Superior temporal gyrus (tissue), 1 donor: ENCODE measurements at regions not wholly inside any gene's neighbourhood (a gene's known extent, or its start where the extent isn't known, plus 50 kb on each side); places are given as distances from the start of the nearest gene placed in this dataset.
A peak's percentile ranks its signal among the peaks of the same experiment; 100 is the strongest.
"Not testable (repeated sequence)": the region's sequence is repeated elsewhere in the genome, so short reads cannot be mapped to it uniquely, and the experiment has no call there.

Experiments
- DNase-seq: peaks from one replicate; pipeline ENCODE4 v3.0.0-alpha.2; 2016; ENCODE audit errors: extremely low spot score

GRCh38 chrX:47302396-47302795 is 68.0 kb upstream of the ZNF157 start:
- no peak for DNase-seq

- DNase-seq = not testable (repeated sequence)
Observed at GRCh38 chrX:47306471-47307023, 63.8 kb upstream of the ZNF157 start.

- peak; percentile 20 for DNase-seq
Observed at GRCh38 chrX:47311932-47312774, 58.2 kb upstream of the ZNF157 start.

GRCh38 chrX:47313056-47313455 is 57.3 kb upstream of the ZNF157 start:
- DNase-seq = no peak

GRCh38 chrX:47316276-47317025 is 53.9 kb upstream of the ZNF157 start:
- DNase-seq = no peak
